HPDE6-E6E7 (cell line): ENCODE measurements at regions not wholly inside any gene's neighbourhood (a gene's known extent, or its start where the extent isn't known, plus 50 kb on each side); places are given as distances from the start of the nearest gene placed in this dataset.
"Not testable (repeated sequence)": the region's sequence is repeated elsewhere in the genome, so short reads cannot be mapped to it uniquely, and the experiment has no call there.

Source experiments
- DNase-seq: peaks from one replicate; pipeline ENCODE4 v3.0.0; 2011; ENCODE audit warnings: missing footprints; ENCODE audit errors: extremely low spot score

GRCh38 chr4:114087596-114088230, 108.3 kb upstream of the ARSJ start:
- no peak for DNase-seq

- DNase-seq = no peak
Observed at GRCh38 chr4:114088481-114088880, 109.0 kb upstream of the ARSJ start.

- no peak for DNase-seq
Observed at GRCh38 chr4:114091546-114091945, 112.1 kb upstream of the ARSJ start.

GRCh38 chr4:114093221-114093715, 113.8 kb upstream of the ARSJ start:
- no peak for DNase-seq

GRCh38 chr4:114100288-114101031, 121.0 kb upstream of the ARSJ start:
- no peak for DNase-seq

- DNase-seq = no peak
Observed at GRCh38 chr4:114103908-114104307, 124.5 kb upstream of the ARSJ start.

- peak; percentile 26 for DNase-seq
Observed at GRCh38 chr4:114108869-114109268, 129.4 kb upstream of the ARSJ start.

- DNase-seq = no peak
Observed at GRCh38 chr4:114109776-114110175, 130.3 kb upstream of the ARSJ start.

- DNase-seq = no peak
Observed at GRCh38 chr4:114115526-114115925, 136.1 kb upstream of the ARSJ start.

- DNase-seq = no peak
Observed at GRCh38 chr4:114116861-114117260, 137.4 kb upstream of the ARSJ start.

- no peak for DNase-seq
Observed at GRCh38 chr4:114121221-114121620, 141.8 kb upstream of the ARSJ start.

- DNase-seq = no peak
Observed at GRCh38 chr4:114132199-114132598, 152.8 kb upstream of the ARSJ start.

GRCh38 chr4:114132830-114133229, 153.4 kb upstream of the ARSJ start:
- no peak for DNase-seq

- no peak for DNase-seq
Observed at GRCh38 chr4:114136069-114136468, 156.6 kb upstream of the ARSJ start.

GRCh38 chr4:114137984-114138383, 158.5 kb upstream of the ARSJ start:
- DNase-seq = no peak

GRCh38 chr4:114146947-114147618, 167.6 kb upstream of the ARSJ start:
- DNase-seq = no peak

GRCh38 chr4:114147619-114148208, 168.3 kb upstream of the ARSJ start:
- DNase-seq = not testable (repeated sequence)

GRCh38 chr4:114148372-114149070, 169.1 kb upstream of the ARSJ start:
- DNase-seq = not testable (repeated sequence)

GRCh38 chr4:114156371-114156770, 176.9 kb upstream of the ARSJ start:
- no peak for DNase-seq

- DNase-seq = no peak
Observed at GRCh38 chr4:114161809-114162208, 182.4 kb upstream of the ARSJ start.

GRCh38 chr4:114163051-114163450, 183.6 kb upstream of the ARSJ start:
- no peak for DNase-seq

- DNase-seq = no peak
Observed at GRCh38 chr4:114173968-114174367, 194.5 kb upstream of the ARSJ start.
